Urinary bladder (tissue), 3 donors: ENCODE measurements at regions not wholly inside any gene's neighbourhood (a gene's known extent, or its start where the extent isn't known, plus 50 kb on each side); places are given as distances from the start of the nearest gene placed in this dataset.
"Not testable (repeated sequence)": the region's sequence is repeated elsewhere in the genome, so short reads cannot be mapped to it uniquely, and the experiment has no call there.

ENCODE experiments used
- DNase-seq: peaks from one replicate; pipeline ENCODE4 v3.0.0-alpha.2; 2015; ENCODE audit errors: extremely low spot score
- H3K27ac ChIP-seq: one replicate; pipeline ENCODE4 v1.5.1; 2013; ENCODE audit warnings: low read depth, mild to moderate bottlenecking, moderate library complexity
- H3K36me3 ChIP-seq: one replicate; pipeline ENCODE4 v1.6.1; 2013; ENCODE audit warnings: mild to moderate bottlenecking, moderate library complexity; ENCODE audit not compliant: insufficient read depth
- H3K4me1 ChIP-seq: one replicate; pipeline ENCODE4 v1.6.1; 2013; ENCODE audit warnings: mild to moderate bottlenecking, moderate library complexity; ENCODE audit not compliant: insufficient read depth
- H3K4me3 ChIP-seq: one replicate; pipeline ENCODE4 v1.5.1; 2013; ENCODE audit warnings: low read depth, low read length
- WGBS: extraction: QIAGEN DNeasy Blood & Tissue Kit; methylation state at CpG from one replicate; pipeline ENCODE4 v1.1.7; 2013; 5-methylcytosine and 5-hydroxymethylcytosine counted together
- donor health status: healthy with polysubstance abuse.
- donor health status: healthy.

GRCh38 chr9:96115836-96116235 is 186.1 kb downstream of the HSD17B3 start:
- 73% methylated on average over 4 of the region's 4 CpGs for WGBS
- no peak overlapping the region for H3K27ac ChIP-seq

GRCh38 chr9:96113032-96113431 is 188.9 kb downstream of the HSD17B3 start:
- H3K4me3 ChIP-seq = no peak overlapping the region
- H3K27ac ChIP-seq = no peak overlapping the region
- H3K36me3 ChIP-seq = no peaks in the 10 kb centered on the region
- no peaks in the 10 kb centered on the region for H3K4me1 ChIP-seq
- DNase-seq = no peak
- 94% methylated on average over 3 of the region's 3 CpGs for WGBS

More at GRCh38 chr9:96115836-96116235, 186.1 kb downstream of the HSD17B3 start:
- Histone ChIP-seq H3K4me1 (no peaks in the 10 kb centered on the region), H3K4me3 (no peak overlapping the region), H3K36me3 (no peaks in the 10 kb centered on the region)
- no peak for DNase-seq

DNA sequence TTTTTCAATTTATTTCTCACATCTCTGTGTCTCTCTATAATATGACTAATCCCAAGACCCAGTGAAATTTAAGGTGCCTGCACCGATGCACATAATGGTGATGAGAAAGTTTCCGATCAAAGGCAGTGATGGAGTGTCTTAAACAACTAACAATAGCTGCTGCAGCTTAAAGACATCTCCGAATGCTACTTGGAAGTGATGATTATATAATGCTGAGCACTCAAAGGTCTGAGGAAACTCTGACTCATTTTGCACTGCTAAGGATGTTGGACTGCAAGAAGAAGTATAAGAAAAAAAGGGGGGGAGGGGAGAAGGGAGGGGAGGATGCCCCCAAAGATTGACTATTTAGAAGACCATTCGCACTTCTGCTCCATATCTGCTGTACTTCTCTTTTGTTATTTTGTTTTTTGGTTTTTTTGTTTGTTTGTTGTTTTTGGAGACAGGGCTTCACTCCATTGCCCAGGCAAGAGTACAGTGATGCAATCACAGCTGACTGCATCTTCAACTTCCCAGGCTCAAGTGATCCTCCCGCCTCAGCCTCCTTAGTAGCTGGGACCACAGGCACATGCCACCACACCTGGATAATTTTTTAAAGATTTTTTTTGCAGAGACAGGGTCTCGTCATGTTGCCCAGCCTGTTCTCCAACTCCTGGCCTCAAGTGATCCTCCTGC is 192.2 kb downstream of the HSD17B3 start:
- H3K4me1 ChIP-seq = no peaks in the 10 kb centered on the region
- no peaks in the 10 kb centered on the region for H3K36me3 ChIP-seq
- no peak overlapping the region for H3K27ac ChIP-seq
- DNase-seq = no peak
- WGBS = 69% methylated on average over 6 of the region's 6 CpGs
- H3K4me3 ChIP-seq = no peak overlapping the region

- no peak for DNase-seq
- 86% methylated on average over 8 of the region's 8 CpGs for whole genome bisulfite sequencing
- no peaks in the 10 kb centered on the region for H3K4me1 ChIP-seq
- H3K36me3 ChIP-seq = no peaks in the 10 kb centered on the region
- H3K27ac ChIP-seq = no peak overlapping the region
- H3K4me3 ChIP-seq = no peak overlapping the region
These were observed 193.1 kb downstream of the HSD17B3 start for GRCh38 chr9:96108691-96109380.

GRCh38 chr9:96107436-96107835 is 194.5 kb downstream of the HSD17B3 start:
- Histone ChIP-seq H3K4me1 (no peaks in the 10 kb centered on the region), H3K36me3 (no peaks in the 10 kb centered on the region), H3K4me3 (no peak overlapping the region), H3K27ac (no peak overlapping the region)
- 82% methylated on average over 2 of the region's 2 CpGs for whole genome bisulfite sequencing
- DNase-seq = no peak

DNA sequence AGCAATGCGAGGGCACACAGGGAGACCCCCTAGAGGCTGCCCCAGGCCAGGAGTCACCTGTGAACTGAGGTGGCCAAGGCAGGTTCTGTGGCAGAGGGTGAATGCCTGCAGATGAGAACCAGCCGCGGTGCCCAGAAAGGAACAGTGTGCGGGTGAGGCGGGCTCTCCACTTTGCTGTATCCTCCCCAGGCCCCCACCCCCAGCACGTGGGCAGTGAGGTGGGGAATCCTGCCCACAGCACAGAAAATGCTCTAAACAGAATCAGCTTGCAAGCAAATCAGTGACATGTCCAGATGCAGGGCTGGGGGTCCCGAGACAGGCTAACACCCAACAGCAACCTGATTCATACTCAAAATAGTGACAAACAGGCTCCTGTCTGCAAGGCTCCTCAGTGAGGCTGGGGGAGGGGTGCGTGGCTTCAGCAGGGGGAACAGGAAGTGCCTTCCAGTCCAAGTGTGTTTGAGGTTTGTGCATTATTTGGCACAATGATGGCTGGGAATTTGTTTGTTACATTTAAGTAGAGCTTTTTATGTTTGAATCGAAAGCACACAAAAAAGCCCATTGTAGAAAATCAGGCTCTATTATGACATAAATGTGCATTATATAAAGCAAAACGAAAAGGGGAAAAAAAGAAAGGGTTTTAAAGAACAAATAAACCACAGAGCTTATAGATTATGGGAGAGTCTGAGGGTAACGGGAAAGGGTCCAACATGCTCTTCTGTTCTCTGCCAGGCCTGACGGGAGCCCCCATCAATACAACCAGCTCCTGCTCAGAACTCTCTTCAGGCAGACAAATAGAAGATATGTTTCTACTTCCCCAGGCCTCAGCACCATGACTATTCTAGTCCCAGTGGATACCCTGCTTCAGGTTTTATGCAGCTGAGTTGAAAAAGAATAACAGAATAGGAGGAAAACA is 201.3 kb downstream of the HSD17B3 start:
- no peaks in the 10 kb centered on the region for H3K36me3 ChIP-seq
- 60% methylated on average over 12 of the region's 12 CpGs for WGBS
- no peak overlapping the region for H3K27ac ChIP-seq
- DNase-seq = no peak
- no peak overlapping the region for H3K4me3 ChIP-seq
- no peaks in the 10 kb centered on the region for H3K4me1 ChIP-seq

DNA sequence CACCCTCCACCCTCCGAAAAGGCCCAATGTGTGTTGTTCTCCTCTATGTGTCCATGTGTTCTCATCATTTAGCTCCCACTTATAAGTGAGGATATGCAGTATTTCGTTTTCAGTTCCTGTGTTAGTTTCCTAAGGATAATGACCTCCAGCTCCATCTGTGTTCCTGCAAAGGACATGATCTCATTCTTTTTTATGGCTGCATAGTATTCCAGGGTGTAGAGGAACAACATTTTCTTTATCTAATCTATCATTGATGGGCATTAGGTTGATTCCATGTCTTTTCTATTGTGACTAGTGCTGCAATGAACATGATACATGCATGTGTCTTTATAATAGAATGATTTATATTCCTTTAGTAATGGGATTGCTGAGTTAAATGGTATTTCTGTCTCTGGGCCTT is 211.3 kb downstream of the HSD17B3 start:
- not testable (repeated sequence) for DNase-seq, H3K36me3 ChIP-seq, H3K4me3 ChIP-seq, H3K4me1 ChIP-seq, H3K27ac ChIP-seq
- 84% methylated on average over 2 of the region's 2 CpGs for WGBS

GRCh38 chr9:96089452-96090085 is 212.4 kb downstream of the HSD17B3 start:
- no peak for DNase-seq
- Histone ChIP-seq H3K4me1 (no peaks in the 10 kb centered on the region), H3K36me3 (no peaks in the 10 kb centered on the region), H3K4me3 (no peak overlapping the region), H3K27ac (no peak overlapping the region)
- 88% methylated on average over 5 of the region's 5 CpGs for WGBS

- WGBS = 96% methylated on average over 4 of the region's 4 CpGs
- Histone ChIP-seq H3K4me3 (no peak overlapping the region), H3K36me3 (no peaks in the 10 kb centered on the region), H3K4me1 (no peaks in the 10 kb centered on the region), H3K27ac (no peak overlapping the region)
- DNase-seq = no peak
These were observed 213.0 kb downstream of the ERCC6L2 start for GRCh38 chr9:96088510-96088909.

- H3K36me3 ChIP-seq = no peaks in the 10 kb centered on the region
- DNase-seq = no peak
- whole genome bisulfite sequencing = 65% methylated on average over 10 of the region's 10 CpGs
- H3K27ac ChIP-seq = no peak overlapping the region
- no peaks in the 10 kb centered on the region for H3K4me1 ChIP-seq
- no peak overlapping the region for H3K4me3 ChIP-seq
These were observed 212.3 kb downstream of the ERCC6L2 start for GRCh38 chr9:96087669-96088299.

GRCh38 chr9:96086936-96087571 is 211.6 kb downstream of the ERCC6L2 start:
- no peaks in the 10 kb centered on the region for H3K36me3 ChIP-seq
- WGBS = 85% methylated on average over 16 of the region's 16 CpGs
- no peaks in the 10 kb centered on the region for H3K4me1 ChIP-seq
- H3K27ac ChIP-seq = no peak overlapping the region
- no peak for DNase-seq
- no peak overlapping the region for H3K4me3 ChIP-seq

DNA sequence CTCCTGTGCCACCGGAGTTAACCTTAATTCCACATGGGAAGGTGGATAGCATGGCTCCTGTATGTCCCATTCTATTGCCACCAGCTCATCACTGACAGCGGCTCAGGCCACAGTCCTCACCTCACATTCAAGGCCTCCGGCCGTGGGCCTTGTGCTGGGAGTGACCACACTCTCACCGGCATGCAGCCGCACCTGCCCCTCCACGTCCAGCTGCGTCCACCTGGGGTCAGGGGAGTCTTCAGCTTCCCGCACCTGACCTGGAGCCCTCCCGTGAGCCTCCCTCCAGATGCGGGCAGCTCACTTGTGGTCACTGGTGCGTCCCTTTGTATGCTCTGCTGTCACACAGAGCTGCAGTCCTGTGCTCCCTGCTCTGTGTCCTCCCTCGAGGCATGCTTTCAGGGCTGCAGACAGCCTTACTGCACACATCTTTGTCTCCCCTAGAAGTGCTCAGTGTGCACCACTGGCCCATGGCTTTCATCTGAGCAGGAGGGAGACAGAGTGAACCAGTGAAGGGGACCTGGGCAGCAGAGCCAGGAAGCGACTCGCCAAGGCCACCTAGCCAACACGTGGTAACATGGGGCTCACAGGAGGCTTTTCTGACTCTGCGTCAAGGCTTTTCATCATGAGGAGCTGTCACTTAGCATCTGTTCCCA is 210.1 kb downstream of the ERCC6L2 start:
- H3K36me3 ChIP-seq = no peaks in the 10 kb centered on the region
- 93% methylated on average over 17 of the region's 17 CpGs for WGBS
- H3K4me1 ChIP-seq = no peaks in the 10 kb centered on the region
- H3K4me3 ChIP-seq = no peak overlapping the region
- no peak for DNase-seq
- no peak overlapping the region for H3K27ac ChIP-seq
